ENCODE measurements at regions not wholly inside any gene's neighbourhood (a gene's known extent, or its start where the extent isn't known, plus 50 kb on each side); places are given as distances from the start of the nearest gene placed in this dataset.
A peak's percentile ranks its signal among the peaks of the same experiment; 100 is the strongest.

- Histone ChIP-seq H3K36me3 (replicated peaks) (no peaks in the 10 kb centered on the region), H3K27ac (peak overlapping the region; percentile 2), H3K4me3 (ENCODE audit: low read depth, low read length) (no peak overlapping the region), H3K27me3 (replicated peaks) (no peaks in the 10 kb centered on the region)
- in situ Hi-C loops (cut with HindIII; ENCODE audit: low pct_ligation_motif_present, low sequenced_read_pairs): no loop called here
- TF ChIP-seq, protein P1, sequence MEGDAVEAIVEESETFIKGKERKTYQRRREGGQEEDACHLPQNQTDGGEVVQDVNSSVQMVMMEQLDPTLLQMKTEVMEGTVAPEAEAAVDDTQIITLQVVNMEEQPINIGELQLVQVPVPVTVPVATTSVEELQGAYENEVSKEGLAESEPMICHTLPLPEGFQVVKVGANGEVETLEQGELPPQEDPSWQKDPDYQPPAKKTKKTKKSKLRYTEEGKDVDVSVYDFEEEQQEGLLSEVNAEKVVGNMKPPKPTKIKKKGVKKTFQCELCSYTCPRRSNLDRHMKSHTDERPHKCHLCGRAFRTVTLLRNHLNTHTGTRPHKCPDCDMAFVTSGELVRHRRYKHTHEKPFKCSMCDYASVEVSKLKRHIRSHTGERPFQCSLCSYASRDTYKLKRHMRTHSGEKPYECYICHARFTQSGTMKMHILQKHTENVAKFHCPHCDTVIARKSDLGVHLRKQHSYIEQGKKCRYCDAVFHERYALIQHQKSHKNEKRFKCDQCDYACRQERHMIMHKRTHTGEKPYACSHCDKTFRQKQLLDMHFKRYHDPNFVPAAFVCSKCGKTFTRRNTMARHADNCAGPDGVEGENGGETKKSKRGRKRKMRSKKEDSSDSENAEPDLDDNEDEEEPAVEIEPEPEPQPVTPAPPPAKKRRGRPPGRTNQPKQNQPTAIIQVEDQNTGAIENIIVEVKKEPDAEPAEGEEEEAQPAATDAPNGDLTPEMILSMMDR (IDR thresholded peaks at IDR 0.05; ENCODE audit: low read depth, low read length, missing control alignments): no peak
- peak; percentile 61 for DNase-seq
These were observed 257.7 kb upstream of the MARCKS start for GRCh38 chr6:113599444-113599843.

GRCh38 chr6:113600551-113601339 is 256.4 kb upstream of the MARCKS start:
- TF ChIP-seq, protein P1 (IDR thresholded peaks at IDR 0.05; ENCODE audit: low read depth, low read length, missing control alignments): no peak
- in situ Hi-C loops (cut with HindIII; ENCODE audit: low pct_ligation_motif_present, low sequenced_read_pairs): no loop called here
- Histone ChIP-seq H3K36me3 (replicated peaks) (no peaks in the 10 kb centered on the region), H3K27me3 (replicated peaks) (no peaks in the 10 kb centered on the region), H3K4me3 (ENCODE audit: low read depth, low read length) (no peak overlapping the region), H3K27ac (no peak overlapping the region)
- no peak for DNase-seq

DNA sequence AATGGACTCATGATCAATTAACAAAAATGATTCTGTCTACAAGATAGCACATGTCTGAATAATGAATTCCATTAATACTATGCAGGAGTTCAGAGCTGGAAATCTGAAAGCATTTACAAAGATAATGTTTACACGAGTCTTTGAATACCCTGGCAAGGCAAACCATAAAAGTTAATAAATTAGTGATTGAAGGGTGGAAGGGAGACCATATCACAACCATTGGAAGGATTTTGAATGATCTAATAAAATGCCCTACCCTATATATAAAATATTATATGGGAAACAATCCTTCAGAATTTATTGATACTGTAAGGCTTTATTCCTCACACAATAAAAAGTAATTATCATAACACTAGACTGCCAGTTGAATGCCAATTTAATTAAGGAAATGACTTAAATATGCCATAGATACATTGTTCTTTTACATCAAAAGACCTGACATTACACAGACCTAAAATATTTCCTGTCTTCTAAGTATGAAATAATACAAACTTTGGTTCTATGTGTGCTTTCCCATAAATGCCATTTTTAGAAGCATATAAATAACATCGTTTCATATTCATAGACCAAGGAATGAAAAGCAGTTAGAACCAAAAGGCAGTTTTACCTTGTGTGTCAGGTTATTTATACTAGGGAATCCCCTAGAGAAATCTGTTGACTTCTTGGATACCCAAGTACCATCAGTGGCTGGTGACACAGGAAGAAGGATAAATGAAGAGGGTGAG is 249.2 kb upstream of the MARCKS start:
- Histone ChIP-seq H3K4me3 (ENCODE audit: low read depth, low read length) (no peak overlapping the region), H3K27ac (no peak overlapping the region), H3K36me3 (replicated peaks) (no peaks in the 10 kb centered on the region), H3K27me3 (replicated peaks) (no peaks in the 10 kb centered on the region)
- no peak for DNase-seq
- in situ Hi-C loops (cut with HindIII; ENCODE audit: low pct_ligation_motif_present, low sequenced_read_pairs): no loop called here
- TF ChIP-seq, protein P1 (IDR thresholded peaks at IDR 0.05; ENCODE audit: low read depth, low read length, missing control alignments): no peak

DNA sequence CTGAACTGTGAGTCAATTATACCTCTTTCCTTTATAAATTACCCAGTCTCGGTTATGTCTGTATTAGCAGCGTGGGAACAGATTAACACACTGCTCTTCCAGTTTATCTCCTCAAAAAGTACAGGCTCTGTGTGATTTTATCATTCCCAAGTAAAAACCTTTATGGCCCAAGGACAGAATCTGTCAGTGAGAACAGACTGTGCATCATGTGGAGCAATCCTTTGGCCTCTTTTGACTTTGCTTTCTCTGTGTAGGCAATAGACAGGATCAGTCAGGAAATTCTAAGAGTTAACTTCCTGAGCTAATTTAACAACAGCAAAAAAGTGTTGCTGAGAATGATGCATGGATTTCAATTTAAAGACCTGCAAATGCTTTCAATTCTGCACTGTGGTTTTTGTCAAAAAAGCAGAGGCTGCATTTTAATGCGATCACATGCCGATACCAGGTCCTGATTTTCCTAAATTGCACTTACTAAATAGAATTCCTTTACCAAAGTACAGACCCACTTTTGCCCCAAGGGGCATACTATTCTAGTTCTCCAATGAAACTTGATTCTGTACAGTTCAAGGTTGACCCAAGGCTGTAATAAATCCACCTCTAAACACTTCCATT is 246.7 kb upstream of the MARCKS start:
- Histone ChIP-seq H3K27ac (no peak overlapping the region), H3K36me3 (replicated peaks) (no peaks in the 10 kb centered on the region), H3K27me3 (replicated peaks) (no peaks in the 10 kb centered on the region), H3K4me3 (ENCODE audit: low read depth, low read length) (no peak overlapping the region)
- TF ChIP-seq, protein P1 (IDR thresholded peaks at IDR 0.05; ENCODE audit: low read depth, low read length, missing control alignments): no peak
- DNase-seq: no peak
- in situ Hi-C loops (cut with HindIII; ENCODE audit: low pct_ligation_motif_present, low sequenced_read_pairs): no loop called here

DNA sequence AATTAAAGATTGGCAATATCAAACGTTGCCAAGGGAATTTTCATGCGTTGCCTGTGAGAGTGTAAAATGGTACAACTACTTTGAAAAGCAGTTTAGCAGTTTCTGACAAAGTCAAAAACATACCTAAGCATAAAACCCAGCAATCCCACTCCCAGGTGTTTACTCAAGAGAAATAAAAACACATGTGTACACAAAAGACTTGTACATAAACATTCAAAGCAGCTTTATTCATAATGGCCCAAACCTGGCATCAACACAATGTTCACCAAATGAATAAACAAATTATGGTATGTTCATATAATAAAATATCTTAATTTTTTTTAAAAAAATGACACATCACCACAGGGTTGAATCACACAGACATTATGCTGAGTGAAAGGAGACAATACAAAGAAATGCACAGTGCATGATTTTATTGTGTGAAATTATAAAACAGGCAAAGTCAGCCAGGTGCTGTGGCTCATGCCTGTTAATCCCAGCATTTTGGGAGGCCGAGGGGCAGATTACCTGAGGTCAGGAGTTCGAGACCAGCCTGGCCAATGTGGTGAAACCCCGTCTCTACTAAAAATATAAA is 240.4 kb upstream of the MARCKS start:
- Histone ChIP-seq H3K27ac (no peak overlapping the region), H3K36me3 (replicated peaks) (no peaks in the 10 kb centered on the region), H3K4me3 (ENCODE audit: low read depth, low read length) (no peak overlapping the region), H3K27me3 (replicated peaks) (no peaks in the 10 kb centered on the region)
- DNase-seq: no peak
- TF ChIP-seq, protein P1 (IDR thresholded peaks at IDR 0.05; ENCODE audit: low read depth, low read length, missing control alignments): no peak
- in situ Hi-C loops (cut with HindIII; ENCODE audit: low pct_ligation_motif_present, low sequenced_read_pairs): no loop called here
